ENCODE measurements at regions not wholly inside any gene's neighbourhood (a gene's known extent, or its start where the extent isn't known, plus 50 kb on each side); places are given as distances from the start of the nearest gene placed in this dataset.

DNA sequence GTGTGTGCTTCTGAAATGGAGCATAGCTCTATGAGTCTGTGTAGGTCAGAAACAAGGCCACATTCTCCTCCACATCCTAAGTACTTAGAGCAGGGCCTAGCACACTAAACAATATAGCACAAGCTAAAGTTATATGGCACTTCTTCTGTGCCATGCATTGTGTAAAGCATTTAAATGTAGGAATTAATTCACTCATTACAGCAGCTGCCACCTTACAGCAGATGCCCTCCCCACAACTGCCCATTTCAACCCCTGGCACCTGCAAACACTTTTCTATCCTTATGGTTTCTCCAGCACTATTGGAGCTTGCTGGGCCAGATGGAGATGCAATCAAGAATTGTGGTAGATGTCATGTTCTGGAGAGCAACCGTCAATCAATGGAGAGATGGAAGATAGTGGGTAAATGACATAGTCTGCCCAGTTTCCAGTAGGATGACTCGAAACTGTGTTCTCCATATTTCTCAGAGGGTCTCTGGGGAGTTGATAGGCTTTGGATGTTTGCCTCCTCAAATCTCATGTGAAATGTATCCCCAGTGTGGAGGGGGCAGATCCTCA lies 373.7 kb downstream of the DOK5 start:
- TF ChIP-seq EZH2 (IDR thresholded peaks at IDR 0.05; ENCODE audit: low read depth) = no peak
- TF ChIP-seq, protein P1, sequence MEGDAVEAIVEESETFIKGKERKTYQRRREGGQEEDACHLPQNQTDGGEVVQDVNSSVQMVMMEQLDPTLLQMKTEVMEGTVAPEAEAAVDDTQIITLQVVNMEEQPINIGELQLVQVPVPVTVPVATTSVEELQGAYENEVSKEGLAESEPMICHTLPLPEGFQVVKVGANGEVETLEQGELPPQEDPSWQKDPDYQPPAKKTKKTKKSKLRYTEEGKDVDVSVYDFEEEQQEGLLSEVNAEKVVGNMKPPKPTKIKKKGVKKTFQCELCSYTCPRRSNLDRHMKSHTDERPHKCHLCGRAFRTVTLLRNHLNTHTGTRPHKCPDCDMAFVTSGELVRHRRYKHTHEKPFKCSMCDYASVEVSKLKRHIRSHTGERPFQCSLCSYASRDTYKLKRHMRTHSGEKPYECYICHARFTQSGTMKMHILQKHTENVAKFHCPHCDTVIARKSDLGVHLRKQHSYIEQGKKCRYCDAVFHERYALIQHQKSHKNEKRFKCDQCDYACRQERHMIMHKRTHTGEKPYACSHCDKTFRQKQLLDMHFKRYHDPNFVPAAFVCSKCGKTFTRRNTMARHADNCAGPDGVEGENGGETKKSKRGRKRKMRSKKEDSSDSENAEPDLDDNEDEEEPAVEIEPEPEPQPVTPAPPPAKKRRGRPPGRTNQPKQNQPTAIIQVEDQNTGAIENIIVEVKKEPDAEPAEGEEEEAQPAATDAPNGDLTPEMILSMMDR (conservative IDR thresholded peaks at IDR 0.05) = no peak

All from PC-9 (cell line).